A172 (cell line): ENCODE measurements at regions not wholly inside any gene's neighbourhood (a gene's known extent, or its start where the extent isn't known, plus 50 kb on each side); places are given as distances from the start of the nearest gene placed in this dataset.

Source experiments
- DNase-seq: peaks from one replicate; pipeline ENCODE4 v3.0.0-alpha.2; 2015; ENCODE audit warnings: low spot score

DNA sequence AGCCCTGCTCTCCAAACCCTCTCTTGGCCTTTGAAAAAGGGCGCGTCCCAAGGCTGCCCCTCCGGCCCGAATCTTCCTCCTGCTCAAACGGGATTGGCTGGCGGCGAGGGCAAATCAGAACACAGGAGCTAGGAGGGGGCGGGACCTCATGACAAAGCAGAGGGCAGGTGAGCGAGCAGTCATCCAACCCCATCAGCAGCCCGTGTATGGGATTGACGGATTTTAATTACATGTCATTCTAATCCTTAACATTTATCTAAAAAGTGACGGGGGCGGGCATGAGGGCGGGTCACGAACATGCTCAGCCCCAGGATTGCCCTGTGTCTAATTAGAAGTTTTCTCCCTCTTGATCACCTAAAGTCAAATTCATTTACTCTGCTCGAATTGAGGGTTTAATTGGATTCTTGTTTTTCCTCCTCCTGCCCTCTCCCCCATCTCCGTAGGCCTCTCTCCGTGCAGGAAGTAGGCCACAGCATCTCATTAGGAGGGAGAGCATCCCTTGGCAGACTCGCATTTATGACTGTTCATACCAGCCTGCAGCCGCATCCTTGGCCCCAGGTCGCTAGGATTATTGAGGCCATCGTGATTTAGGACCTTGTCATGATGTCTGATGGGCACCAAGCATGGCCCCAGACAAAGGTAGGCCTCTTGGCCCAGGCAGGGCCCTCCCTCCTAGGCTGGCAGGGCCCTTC, 147.1 kb downstream of the CHST1 start:
- DNase-seq: no peak

DNA sequence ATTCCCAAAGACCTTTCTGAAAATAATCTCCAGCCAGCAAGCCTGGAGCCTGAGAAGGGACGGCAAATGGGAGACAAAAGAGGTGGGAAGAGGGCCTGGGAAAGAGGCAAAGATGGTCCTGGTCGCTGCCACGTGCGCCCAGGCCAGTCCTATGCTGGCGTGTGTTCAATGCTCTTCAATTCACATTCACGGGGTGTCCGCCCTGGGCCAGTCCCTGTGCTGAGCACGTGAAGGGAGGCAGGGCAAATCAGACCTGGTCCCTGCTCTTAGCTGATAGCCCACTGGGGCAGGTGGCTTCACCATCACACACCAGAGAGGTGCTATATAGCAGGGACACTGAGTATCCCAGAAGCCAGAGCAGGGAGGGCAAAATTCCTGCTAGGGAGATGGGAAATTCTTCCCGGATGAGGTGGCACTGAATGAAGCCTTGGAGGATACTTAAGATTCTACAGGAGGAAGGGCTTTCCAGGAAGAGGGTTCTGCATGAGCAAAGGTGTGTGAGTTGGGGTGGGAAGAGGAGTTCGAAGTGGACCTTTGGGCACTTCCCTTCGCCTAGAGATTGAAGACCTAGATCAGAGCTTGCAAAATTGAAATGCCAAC, 148.2 kb downstream of the CHST1 start:
- peak; percentile 4 for DNase-seq

DNA sequence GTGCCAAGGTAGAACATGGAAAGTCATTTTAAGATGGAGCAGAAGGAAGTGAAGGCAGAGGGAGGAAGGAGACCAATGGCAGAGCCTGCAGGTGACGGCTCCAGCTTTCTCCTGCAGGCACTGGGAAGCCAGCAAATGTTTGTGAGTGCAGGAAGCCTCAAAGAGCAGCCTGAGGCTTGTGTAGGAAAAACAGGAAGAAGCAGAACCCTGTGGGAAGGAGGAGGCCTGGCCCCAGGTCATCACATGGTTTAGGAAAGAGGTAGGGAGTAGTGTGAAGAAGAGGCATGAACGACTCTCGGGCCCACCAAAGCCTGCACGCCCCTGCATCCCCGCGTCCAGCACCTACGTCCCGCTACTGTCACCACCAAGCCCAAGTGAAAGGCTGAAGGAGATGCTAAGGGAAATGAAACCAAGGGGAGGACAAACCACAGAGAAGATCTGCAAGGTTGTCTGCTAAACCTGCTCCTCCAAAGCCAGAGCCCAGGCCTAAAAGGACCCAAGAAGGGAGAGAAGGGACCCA, 151.5 kb downstream of the CHST1 start:
- DNase-seq: no peak

DNA sequence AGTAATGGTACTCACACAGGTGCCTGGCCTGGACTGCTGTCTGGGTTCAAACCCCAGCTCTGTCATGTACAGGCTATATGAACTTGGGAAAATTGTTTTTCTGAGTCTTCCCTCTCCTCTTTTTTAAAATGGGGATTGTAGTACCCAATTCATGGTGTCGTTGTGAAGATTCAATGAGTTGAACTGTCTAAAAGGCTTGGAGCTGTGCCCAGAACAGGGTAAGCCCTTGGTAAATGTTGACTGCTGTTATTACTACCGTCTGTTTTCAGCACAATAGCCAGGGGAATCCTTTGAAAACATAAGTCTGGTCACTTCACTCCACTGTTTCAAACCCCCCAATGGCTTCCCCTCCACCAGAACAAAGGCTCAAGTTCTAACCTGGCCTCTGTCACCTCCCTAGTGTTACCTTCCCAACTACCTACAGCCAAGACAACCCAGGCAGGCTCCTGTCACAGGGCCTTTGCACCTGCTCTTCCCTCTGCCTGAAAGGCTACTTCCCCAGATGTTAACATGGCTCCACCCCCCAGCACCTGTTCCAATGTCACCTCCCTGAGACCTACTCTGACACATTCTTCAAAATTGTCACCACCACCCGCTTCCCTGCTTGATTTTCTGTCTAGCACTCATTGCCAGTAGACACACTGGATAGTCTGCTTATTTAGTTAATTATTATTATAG, 152.8 kb downstream of the CHST1 start:
- no peak for DNase-seq

DNA sequence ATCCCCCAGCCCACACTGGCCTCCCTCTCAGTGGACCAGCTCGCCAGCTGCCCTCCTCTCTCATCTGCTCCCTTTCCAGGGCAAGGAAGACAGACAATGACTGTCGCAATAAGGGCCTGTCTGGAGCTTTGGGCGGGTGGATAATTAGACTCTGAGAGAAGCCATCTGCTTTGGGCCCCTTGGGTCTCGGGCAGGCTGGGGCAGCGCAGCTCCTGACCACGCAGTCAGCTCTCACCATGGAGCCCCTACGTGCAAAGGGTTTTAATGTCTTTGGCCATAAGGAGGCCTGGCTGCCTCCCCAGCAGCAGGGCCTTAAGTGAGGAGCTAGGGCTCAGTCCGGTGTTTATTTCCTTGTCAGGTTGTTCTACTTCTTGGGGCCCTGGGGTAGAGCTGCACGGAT, 153.9 kb downstream of the CHST1 start:
- no peak for DNase-seq

DNA sequence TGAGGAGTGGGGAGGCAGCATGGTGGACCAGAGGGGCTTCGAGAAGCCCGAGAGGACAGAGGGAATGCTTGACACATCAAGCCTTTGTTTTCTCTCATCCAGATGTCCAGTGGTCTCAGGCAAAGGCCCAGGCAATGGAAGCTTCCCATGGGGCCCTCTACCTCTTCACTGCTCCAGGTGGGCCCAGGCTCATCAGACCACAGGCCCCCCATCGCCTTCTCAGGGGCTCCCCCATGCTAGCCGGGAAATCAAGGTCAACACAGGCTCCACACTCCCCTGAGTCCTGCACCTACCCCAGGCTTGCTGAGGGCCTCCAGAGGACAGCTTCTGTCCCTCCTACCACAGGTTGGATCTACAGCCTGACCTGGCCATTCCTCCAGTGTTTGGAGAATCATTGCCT, 157.5 kb downstream of the CHST1 start:
- no peak for DNase-seq

DNA sequence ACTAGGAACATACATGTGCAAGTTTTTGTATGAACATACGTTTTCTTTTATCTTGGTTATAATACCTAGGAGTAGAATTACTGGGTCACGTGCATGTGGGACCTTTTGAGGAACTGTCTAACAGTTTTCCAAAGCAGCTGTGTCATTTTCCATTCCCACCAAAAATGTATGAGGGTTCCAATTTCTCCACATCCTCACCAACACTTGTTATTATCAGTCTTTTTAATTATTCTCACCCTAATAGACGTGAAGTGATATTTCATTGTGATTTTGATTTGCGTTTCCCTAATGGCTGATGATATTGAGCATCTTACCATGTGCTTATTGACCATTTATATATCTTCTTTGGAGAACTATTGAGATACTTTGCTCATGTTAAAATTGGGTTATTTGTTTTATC, 162.1 kb downstream of the CHST1 start:
- no peak for DNase-seq

DNA sequence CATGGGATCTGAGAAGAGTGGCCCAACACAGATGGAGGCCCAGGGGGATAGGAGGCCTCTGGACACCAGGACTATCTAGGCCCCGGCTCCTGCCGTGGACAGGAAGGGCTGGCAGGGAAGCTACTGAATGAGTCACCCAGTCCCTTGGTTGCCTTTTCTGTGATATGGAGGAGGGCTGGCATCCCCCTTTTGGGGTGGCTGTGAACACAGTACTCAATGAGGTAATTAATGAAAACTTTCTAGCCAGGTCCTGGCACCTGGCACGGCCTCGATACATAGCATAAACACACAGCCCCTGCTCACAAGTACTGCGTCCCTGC, 163.2 kb downstream of the CHST1 start:
- DNase-seq: no peak

DNA sequence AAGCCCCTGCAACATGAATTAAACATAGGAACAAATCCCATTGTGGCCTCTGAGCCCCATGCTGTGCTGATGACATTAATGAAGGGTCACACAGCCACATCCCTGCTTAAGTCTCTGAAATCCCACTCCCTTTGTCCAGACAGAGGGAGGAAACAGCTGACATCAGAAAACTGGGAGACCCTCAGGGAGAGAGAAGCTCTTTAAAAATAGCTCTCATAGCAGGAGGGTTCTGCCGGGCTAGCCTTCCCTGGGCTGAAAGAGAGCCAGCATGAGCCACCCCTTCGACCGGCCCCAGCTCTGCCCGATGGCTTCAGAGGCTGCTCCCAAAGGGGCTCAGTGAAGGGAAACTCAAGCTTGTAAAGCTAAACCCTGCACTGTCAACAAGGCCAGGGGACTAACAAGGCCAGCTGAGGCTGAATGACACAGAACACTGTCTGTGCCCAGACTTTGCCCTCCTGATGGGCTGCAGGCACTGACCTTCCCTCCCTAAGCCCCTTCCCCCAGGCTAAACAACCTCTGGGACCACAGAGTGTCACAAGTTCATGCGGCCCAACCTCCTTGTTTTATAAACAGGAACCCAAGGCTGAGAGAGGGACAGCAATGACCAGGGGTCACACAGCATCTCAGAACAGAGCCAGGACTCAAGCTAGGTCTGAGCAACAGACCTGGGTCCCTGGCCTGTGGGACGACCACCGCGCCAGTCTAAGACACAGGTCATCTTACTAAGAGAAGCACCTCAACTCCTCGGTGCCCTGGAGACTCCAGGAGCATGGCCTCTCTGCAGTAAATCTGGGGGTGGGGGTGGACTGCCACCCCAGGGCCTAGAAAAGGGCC, 163.8 kb downstream of the CHST1 start:
- DNase-seq: no peak

DNA sequence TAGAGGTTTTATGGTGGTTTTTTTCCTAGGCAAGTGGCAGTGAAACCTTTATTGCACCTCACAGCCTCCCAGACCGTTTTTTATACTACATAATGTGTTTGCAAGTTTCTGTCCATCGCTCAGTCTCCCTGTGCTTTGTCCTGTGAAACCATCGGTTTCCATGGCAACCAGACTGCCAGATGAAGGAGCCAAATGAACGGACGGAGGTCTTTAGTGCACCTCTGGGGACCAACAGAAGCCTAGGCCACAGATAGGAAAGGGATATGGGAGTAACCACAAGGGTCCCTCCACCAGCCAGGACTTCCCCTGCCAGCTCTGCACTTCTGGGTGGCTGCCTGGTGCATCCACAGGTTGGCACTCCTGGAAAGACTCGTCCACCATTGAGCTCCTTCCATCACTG, 165.0 kb downstream of the CHST1 start:
- DNase-seq: no peak

DNA sequence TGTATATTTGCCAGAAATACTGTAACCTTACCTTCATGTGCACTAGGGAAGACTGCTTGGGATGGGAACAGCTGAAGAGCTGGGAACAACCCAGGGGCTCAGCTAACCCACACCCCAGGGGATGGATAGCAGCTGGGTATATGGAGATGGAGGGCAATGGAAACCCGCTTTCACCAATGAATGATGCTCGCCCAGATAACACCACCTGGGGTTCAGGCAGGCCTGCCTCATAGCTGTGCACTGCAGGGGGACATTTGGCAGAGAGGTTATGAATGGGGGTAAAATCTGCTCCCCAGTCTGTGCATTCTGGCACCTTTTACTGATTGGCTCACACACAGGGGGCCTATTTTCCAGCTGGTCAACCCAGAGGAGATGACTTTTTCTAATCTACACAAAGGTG, 170.7 kb downstream of the CHST1 start:
- no peak for DNase-seq

DNA sequence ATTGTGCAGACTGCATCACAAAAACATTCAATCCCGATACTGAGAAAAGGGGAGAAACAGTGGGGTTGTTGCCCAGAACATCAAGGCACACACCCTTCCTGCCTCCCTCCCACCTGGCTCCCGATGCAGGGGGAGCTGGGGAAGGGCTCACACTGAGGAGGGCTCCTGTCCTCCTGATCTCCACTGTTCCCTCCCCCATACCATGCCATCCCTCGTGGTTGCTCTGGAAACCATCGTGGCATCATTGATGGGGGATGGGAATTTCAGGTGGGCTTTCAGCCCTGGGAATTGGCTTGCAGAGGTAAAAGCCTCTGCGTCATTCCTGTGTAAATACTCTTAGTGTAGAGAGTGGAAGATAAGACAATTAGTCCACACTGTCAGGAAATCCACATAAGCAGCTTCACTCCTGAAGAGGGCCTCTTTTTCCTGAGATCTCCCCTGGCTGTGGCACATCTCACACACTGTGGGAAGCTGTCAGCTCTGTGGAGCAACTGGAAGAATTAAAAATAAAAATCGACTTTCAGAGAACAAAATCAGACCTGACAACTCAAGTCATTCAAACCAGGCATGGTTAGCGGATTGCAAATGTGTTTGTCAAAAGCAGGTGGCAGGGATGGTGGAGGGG, 176.0 kb downstream of the CHST1 start:
- DNase-seq: no peak

DNA sequence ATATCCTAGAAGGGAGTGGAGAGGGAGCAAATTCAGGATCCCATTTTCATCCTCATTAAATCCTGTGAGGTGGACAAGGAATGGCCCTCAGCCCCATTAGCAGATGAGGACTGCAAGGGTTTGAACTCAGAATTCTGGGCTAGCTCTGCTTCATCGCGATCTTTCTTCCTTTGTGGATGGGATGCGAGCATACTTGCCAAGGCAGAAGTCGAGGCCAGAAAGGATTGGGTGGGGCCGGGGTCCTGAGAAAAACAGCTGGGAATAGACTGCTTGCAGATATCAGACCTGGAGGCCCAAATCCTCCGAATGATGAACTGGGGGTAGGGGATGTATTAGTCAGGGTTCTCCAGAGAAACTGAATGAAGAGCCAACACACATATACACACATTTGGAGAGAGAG, 179.0 kb downstream of the CHST1 start:
- DNase-seq: no peak

DNA sequence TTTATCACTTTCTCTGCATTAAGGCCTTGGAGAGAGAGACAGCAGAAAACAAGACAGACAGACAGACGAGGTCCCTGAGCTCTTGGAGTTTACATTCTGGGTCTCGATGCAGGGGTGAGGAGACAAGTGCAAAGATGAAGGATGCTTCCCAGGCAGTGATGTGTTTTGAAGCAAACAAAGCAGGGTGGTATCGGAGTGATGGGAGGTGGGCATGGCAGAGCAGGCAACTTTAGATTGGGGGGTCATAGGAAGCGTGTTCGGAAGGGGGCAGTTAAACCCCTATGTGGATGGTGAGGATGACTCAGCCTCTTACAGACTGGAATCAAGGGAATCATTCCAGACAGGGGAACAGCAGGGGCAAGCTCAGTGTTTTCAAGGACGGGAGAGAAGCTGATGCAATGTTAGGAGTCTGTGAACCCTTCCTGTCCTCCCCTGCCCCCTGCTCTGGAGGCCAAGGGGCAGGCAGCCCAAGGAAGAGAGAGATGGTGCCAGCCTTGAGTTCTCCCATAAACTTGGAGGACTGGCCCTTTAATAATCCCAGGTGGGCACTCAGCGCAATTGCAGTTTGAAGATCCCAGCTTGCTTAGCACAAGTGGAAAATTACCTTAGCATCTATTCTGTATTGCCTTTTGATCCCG, 180.2 kb downstream of the CHST1 start:
- no peak for DNase-seq

DNA sequence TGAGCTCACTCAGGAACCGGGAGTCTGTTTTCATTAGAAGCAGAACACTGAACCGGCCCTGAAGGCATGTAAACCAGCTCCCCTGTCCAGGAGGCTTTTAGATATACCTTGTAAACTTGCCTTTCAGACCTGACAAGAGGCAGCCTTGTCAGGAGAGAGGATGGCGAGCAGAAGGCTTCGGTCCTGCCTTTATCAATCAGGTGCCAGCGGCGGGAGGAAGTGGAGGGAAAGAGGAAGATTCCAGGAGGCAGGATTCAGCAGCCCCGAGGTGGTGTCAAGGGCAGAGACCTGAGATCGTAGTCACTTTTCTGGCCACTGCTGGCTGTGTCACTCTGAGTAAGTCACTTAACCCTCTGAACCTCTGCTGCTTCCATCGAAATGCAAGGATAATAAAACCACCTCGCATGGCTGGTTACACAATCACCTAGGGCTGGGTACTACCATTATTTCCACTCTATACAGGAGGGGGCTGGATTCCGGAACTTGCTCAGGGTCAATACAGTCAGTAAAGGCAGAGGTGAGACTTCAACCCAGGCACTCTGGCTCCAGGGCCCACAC, 181.0 kb downstream of the CHST1 start:
- DNase-seq: no peak

DNA sequence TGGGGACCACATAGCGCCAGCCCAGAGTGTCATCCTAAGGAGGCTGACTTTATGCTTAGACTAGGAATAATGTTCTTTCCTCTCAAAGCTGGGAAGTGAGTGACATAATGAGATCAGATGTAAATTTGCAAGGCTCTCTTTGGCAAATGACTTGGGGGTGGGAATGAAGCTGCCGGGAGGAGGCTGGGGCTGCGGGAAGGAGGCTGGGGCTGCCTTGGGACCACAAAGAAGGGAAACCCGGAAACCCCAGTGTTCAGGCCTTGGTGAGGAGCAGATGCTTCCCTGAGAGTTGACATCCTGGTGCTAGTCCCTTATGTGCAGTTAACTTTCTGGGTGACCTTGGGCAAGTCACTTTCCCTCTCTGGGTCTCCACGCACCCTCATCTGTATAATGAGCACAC, 182.0 kb downstream of the CHST1 start:
- no peak for DNase-seq

DNA sequence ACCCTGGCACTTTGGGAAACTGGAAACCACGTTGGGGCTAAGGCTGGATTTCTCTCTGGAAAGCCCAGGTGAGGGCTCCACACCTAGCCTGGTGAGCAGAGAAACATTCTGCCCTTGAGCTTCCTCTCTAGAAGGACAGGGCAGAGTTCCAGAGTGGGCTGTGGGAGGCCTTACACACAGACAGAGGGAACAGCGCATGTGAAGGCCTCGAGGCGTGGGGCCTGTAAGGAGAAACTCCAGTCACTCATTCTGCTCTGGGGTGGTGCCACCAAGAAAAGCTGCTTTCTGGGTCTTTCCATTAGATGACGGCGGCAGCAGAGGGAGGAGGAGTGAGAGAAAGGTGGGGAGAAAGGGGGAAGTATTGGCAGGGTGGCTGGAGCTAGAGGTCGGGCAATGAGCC, 183.1 kb downstream of the CHST1 start:
- no peak for DNase-seq

DNA sequence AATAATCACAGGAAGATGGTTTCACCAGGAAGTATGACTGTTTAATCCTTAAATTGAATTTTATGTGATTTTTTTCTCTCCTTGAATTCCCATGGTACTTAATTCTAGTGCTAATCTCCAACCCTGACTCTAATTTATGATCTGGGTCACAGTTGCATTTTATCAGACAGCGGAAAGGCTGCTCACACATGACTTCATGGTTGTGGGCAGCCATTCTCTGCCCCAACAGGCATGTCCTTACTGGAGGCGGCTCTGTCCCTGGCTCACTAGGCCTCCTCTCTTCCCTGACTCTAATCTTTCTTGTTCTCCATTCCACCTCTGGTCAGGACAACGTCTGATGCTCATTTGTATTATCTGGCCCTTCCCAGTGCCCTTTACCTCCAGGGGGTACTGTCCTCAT, 184.4 kb downstream of the CHST1 start:
- DNase-seq: no peak

DNA sequence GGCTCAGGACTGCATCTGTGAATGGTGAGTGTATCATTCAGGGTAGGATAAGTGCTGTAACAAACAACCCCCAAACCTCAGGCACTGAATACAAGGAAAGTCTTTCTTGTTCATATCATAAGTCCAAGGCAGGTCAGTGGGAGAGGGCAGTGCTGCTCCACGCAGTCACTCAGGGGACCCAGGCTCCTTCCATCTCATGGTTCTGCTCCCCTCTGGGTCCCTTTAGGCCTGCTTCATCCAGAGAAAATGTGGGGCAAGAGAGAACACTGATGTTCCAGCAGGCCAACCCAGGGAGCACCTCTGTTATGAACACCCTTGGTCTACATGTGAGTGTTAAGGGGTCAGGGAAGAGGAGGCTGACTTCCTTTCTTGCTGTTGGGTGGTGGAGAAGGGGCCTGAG, 187.8 kb downstream of the CHST1 start:
- no peak for DNase-seq

DNA sequence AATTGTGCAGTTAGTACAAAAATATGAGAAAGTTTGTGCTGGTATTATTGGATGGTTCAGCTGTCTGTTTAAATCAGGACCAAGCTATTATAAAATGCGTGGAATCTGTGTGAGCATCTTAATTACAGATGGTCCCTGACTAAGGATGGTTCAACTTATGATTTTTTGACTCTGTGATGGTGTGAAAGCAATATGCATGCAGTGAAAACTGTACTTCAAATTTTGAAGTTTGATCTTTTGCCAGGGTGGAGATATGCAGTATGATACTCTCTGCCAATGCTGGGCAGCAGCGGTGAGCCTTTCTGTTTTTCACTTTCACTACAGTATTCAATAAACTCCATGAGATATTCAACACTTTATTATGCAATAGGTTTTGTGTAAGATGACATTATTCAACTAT, 189.3 kb downstream of the CHST1 start:
- no peak for DNase-seq

DNA sequence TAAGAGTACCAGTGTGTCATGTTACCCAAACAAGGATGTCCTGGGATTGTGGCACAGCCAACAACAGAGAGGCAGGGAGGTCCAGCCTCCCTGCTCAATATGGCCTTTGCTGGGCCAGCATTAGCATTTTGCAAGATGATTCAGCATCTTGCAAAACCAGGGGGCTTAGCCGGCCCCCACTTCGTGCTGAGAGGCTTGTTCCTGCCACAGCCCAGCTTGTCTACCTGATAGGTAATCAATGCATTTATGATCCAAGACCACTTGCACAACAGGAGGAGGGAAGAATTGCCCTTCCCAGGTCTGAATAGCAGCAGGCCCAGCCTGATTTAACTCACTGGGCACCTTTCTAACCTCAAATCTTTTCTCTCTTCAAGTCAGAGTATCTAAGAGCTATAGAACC, 189.0 kb upstream of the SYT13 start:
- no peak for DNase-seq
